T-helper 1 cell (primary cell): ENCODE measurements at regions not wholly inside any gene's neighbourhood (a gene's known extent, or its start where the extent isn't known, plus 50 kb on each side); places are given as distances from the start of the nearest gene placed in this dataset.

Experiments used
- DNase-seq, 5 donors: peaks; one replicate each; pipeline ENCODE4 v3.0.0-alpha.2; 2012 to 2020

- no peak for DNase-seq
Measured at GRCh38 chr3:194073926-194074325, 62.0 kb upstream of the HES1 start.

- DNase-seq = no peak
Measured at GRCh38 chr3:194075088-194075615, 60.8 kb upstream of the HES1 start.

- DNase-seq = no peak
Measured at GRCh38 chr3:194075802-194076460, 60.0 kb upstream of the HES1 start.

GRCh38 chr3:194076475-194076874, 59.5 kb upstream of the HES1 start:
- DNase-seq = no peak

GRCh38 chr3:194077602-194078001, 58.3 kb upstream of the HES1 start:
- no peak for DNase-seq

DNA sequence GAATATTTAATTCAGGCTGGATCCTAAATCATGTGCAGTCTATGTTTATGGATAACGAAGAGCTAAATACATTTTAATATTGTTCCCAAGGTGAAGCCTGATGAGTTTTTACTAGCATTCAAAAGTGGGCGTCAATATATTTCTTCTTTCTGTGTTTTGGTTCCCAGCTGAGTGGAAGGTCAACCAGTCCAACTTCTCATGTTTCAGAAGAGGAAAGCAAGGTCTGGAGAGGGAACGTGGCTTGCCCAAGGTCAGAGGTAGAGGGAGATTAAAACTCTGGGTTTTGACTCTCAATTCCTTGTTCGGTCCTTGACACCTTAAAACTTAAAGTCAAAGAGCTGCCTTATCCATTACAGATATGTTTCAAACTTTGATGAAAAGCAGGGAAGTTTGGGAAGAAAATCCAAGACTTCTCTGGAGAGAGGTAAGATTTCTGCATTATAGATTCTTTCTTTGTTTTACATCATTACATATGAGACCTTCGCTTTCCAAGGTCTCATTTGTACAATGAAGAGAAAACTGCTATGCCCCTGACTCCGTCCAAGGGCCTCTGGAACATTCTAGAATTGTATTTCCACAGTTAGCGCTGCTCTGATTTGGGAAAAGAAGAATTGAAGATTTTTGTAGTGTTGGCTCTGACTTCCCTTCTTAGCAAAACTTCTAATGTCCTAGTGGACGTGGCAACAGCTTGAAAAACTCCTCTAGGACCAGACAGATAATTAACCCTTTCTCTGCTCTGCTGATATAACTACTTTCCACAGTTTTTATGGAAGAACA, 57.7 kb upstream of the HES1 start:
- no peak for DNase-seq

GRCh38 chr3:194079702-194080172, 56.2 kb upstream of the HES1 start:
- DNase-seq = no peak

DNA sequence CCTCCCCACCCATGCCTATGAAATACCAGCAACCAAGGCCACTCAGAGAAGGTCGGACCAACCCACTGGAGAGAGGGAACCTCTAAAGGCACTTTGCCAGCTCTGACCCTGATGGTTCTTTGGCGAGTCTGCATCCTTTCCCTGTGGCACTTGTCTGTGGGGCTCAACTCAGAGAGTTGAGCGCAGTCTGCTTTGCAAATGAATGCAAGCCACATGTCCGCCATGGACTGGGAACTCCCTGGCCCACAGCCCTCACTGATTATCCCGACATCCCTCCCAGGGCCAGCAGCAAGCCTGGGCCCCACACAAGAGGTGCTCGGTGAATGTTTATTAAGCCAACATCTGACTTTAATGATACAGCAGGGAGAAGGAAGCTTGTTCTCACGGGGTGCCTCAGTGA, 55.5 kb upstream of the HES1 start:
- no peak for DNase-seq

GRCh38 chr3:194080913-194081800, 54.8 kb upstream of the HES1 start:
- DNase-seq = no peak

GRCh38 chr3:194081826-194082225, 54.1 kb upstream of the HES1 start:
- no peak for DNase-seq

DNA sequence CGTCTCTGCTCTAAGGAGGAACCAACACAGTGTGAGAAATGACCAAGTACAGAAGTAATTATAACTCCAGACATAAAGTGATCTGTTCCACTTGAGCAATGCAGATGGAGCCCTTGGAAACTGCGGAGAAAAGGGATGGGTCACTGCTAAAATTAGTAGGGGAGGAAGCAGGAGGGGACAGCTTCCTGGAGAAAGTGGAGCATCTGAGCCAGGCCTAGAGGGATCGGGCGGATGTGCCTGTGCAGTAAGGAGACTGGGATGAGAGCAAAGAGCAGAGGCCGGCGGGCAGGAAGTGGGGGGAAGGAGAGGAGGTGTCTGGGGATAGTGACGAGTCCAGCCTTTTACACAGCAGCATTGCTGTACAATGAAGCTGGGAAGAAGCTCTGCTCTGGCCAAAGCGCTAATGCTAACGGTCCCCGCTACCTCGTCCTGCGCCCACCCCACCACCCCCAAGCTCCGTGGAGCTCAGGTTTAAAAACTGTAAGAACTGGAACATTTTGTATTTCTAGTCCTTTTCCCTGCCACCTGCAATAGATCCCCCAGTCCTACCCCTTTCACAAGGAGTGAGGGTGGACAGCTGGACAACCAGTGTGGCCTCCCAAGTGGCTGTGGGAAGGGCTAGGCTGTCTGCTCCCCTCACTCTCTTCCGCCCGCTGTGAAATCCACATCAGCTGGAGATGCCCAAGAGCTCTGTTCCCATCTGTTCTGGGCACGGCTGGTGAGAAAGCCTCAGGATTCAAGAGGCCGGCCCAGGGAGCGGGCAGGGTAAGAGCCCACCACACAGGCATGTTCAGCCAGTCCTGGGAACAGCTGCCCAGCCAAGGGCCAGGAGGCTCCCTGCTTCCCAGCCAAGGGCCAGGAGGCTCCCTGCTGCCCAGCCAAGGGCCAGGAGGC, 53.0 kb upstream of the HES1 start:
- DNase-seq = no peak

DNA sequence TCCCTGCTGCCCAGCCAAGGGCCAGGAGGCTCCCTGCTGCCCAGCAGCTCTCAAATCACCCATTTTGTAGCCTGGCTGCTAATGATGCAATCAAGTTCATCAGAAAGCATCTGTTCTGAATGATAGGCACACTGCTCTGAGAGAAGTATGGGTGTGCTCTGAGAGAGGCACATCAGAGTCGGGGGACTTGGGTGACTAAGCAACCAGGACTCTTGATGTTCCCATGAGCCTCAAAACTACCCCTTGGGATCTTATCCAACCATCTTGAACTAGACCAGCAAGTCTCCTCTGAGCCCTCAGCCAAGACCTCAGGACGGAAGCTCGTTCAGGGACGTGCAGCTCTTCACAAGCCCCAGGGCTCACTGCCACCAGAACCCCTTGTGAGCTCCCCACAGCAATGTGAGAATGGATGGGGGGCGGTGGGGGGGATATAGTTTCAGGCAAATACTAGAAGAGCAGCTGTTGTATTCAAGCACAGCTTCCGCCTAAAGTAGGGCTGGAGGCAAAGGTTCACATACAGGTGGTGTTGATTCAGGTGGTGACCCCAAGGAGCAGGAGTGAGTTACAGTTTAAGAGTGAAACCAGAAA, 52.2 kb upstream of the HES1 start:
- DNase-seq = no peak

DNA sequence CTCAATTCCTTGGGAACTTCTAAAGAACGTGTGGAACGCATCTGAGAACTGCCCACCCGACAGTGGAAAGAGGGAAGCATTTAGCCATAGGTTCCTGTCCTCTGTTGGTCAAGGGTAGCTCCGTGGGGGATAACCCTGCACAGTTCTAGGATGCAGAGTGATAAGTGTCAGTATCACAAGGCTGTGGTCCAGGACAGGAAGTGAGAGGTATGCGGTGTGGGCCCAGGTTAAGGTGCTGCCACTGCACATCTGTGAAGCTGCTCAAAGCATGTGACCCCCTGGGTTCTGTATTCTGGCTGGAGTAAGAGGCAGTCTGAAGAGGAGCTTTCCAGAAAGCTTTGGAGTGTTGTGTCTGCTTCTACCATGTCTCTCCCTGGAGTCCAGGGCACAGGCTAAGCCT, 51.7 kb upstream of the HES1 start:
- DNase-seq = peak in 1 of 5 donors; percentile 59
